HCT116 (cell line): ENCODE measurements at regions not wholly inside any gene's neighbourhood (a gene's known extent, or its start where the extent isn't known, plus 50 kb on each side); places are given as distances from the start of the nearest gene placed in this dataset.

Experiments used
- ATAC-seq: fragments of 200-7000 bp; cut with Tn5 transposase; 2 replicates; pipeline ENCODE4 v1.9.1; 2020; ENCODE audit warnings: mild to moderate bottlenecking, moderate library complexity
- BruUV-seq: library from RNA; stranded (reverse); fragments of 400-500 nt; replicated peaks from 2 replicates; lab custom pipeline; 2021; lab: Mats Ljungman, UMichigan
- CTCF ChIA-PET: fragments of 300-600 bp; sonication (Branson Sonifier 250); formaldehyde crosslinking; loops from one replicate; lab custom pipeline; 2021; ENCODE audit warnings: antibody characterized with exemption; lab: Charles Lee
- POLR2A ChIA-PET: fragments of 300-600, 350-600 bp; sonication (Branson Sonifier 250); formaldehyde crosslinking; loops from one replicate; lab custom pipeline; 2021; ENCODE audit warnings: antibody characterized with exemption; lab: Charles Lee
- RAD21 ChIA-PET, 2 experiments: fragments of 300-600 bp; sonication (Branson Sonifier 250); formaldehyde crosslinking; loops; one replicate each; lab custom pipeline; 2023; ENCODE audit warnings: low total read pairs in 2 of 2; ENCODE audit not compliant: uncharacterized antibody in 2 of 2, unreplicated experiment in 2 of 2, low non-redundant PET in 1 of 2; lab: Charles Lee
- DNase-seq: peaks from one replicate; pipeline ENCODE4 v3.0.0-alpha.2; 2010; ENCODE audit warnings: low read depth, low spot score
- H2AFZ ChIP-seq: fragments of 200-600 bp; shearing (Covaris generic), sonication (generic); 2 replicates; pipeline ENCODE4 v1.6.1; 2017; ENCODE audit warnings: low read depth, mixed run types, mixed read lengths, antibody characterized with exemption, low read length; ENCODE audit not compliant: poor library complexity, severe bottlenecking
- H3K27ac ChIP-seq: 2 replicates; pipeline ENCODE4 v1.5.1; 2012; ENCODE audit warnings: low read depth, low read length
- H3K27me3 ChIP-seq: fragments of 200-600 bp; sonication (generic); 2 replicates; pipeline ENCODE4 v1.6.1; 2016; ENCODE audit warnings: mixed run types, low read length, mixed read lengths; ENCODE audit not compliant: insufficient read depth
- H3K36me3 ChIP-seq, 2 experiments: fragments of 200-500 bp in 1 of 2; fragments of 200-600 bp in 1 of 2; sonication (Bioruptor generic) in 1 of 2; sonication (generic) in 1 of 2; 2 replicates each; pipeline versions ENCODE4 v1.5.1 to v1.6.1; 2014 to 2016; ENCODE audit warnings: low read length in 2 of 2, inconsistent platforms in 1 of 2, mixed read lengths in 1 of 2, mixed run types in 1 of 2; ENCODE audit not compliant: insufficient read depth in 2 of 2, control insufficient read depth in 1 of 2
- H3K4me1 ChIP-seq, 2 experiments: fragments of 200-600 bp in 1 of 2; sonication (generic) in 1 of 2; 2 replicates each; pipeline versions ENCODE4 v1.5.1 to v1.6.1; 2012 to 2017; ENCODE audit warnings: low read length in 2 of 2, inconsistent platforms in 1 of 2, mild to moderate bottlenecking in 1 of 2, mixed read lengths in 1 of 2, mixed run types in 1 of 2, moderate library complexity in 1 of 2; ENCODE audit not compliant: insufficient read depth in 2 of 2, control insufficient read depth in 1 of 2
- H3K4me2 ChIP-seq: fragments of 200-600 bp; sonication (generic); 2 replicates; pipeline ENCODE4 v1.6.1; 2017; ENCODE audit warnings: mixed run types, low read length, mixed read lengths
- H3K4me3 ChIP-seq, 2 experiments: fragments of 200-600 bp in 1 of 2; sonication (generic) in 1 of 2; replicated peaks in 1 of 2; 2 replicates each; pipeline ENCODE4 v1.5.1; 2011 to 2016; ENCODE audit warnings: low read length in 2 of 2, control low read depth in 1 of 2, low read depth in 1 of 2, mild to moderate bottlenecking in 1 of 2, mixed read lengths in 1 of 2, mixed run types in 1 of 2
- H3K79me2 ChIP-seq: fragments of 200-600 bp; sonication (generic); 2 replicates; pipeline ENCODE4 v1.6.1; 2017; ENCODE audit warnings: mild to moderate bottlenecking, mixed run types, low read length, moderate library complexity, mixed read lengths; ENCODE audit not compliant: insufficient read depth
- H3K9ac ChIP-seq: fragments of 200-600 bp; sonication (generic); 2 replicates; pipeline ENCODE4 v1.6.1; 2016; ENCODE audit warnings: low read length, mixed read lengths
- H3K9me2 ChIP-seq: fragments of 200-600 bp; sonication (generic), shearing (Covaris generic); 2 replicates; pipeline ENCODE4 v1.6.1; 2017; ENCODE audit warnings: mixed run types, mild to moderate bottlenecking, moderate library complexity; ENCODE audit not compliant: insufficient read depth
- H3K9me3 ChIP-seq, 2 experiments: fragments of 200-500 bp in 1 of 2; fragments of 200-600 bp in 1 of 2; sonication (Bioruptor generic) in 1 of 2; sonication (generic) in 1 of 2; 2 replicates each; pipeline ENCODE4 v1.6.1; 2014 to 2017; ENCODE audit warnings: low read length in 2 of 2, mixed read lengths in 2 of 2, inconsistent platforms in 1 of 2, low read depth in 1 of 2, mild to moderate bottlenecking in 1 of 2, mixed run types in 1 of 2, moderate library complexity in 1 of 2; ENCODE audit not compliant: control insufficient read depth in 1 of 2, insufficient read depth in 1 of 2
- H4K20me1 ChIP-seq: fragments of 200-600 bp; sonication (generic), shearing (Covaris generic); 2 replicates; pipeline ENCODE4 v1.6.1; 2017; ENCODE audit warnings: mixed run types, mild to moderate bottlenecking, moderate library complexity; ENCODE audit not compliant: insufficient read depth
- CEBPB ChIP-seq: IDR thresholded peaks from 2 replicates; pipeline ENCODE4 v1.6.1; 2012; ENCODE audit warnings: low read depth
- POLR2A ChIP-seq: IDR thresholded peaks from 2 replicates; pipeline ENCODE4 v1.7.0; 2011; ENCODE audit warnings: borderline replicate concordance; ENCODE audit not compliant: insufficient read depth, insufficient read length; ENCODE audit errors: extremely low read depth
- ZNF274 ChIP-seq: fragments of 200-500 bp; sonication (Bioruptor generic); IDR thresholded peaks from 2 replicates; pipeline ENCODE4 v1.6.1; 2014; ENCODE audit warnings: mild to moderate bottlenecking, low read depth, low read length, inconsistent platforms
- intact Hi-C: fragments of 100-400 bp; cut with micrococcal nuclease; formaldehyde crosslinking; loops from 2 replicates; pipeline ENCODE4 v1.10.0; 2022
- TF ChIP-seq, protein P1 (sequence below), 3 experiments: fragments of 200-600 bp in 1 of 3; sonication (generic) in 1 of 3; IDR thresholded peaks in 2 of 3; conservative IDR thresholded peaks in 1 of 3; 2 replicates each; pipeline ENCODE4 v1.5.1; 2012 to 2017; ENCODE audit warnings: low read depth in 2 of 3, low read length in 2 of 3, antibody characterized with exemption in 1 of 3, borderline replicate concordance in 1 of 3, control low read depth in 1 of 3, mild to moderate bottlenecking in 1 of 3, mixed read lengths in 1 of 3, mixed run types in 1 of 3, moderate library complexity in 1 of 3; ENCODE audit not compliant: insufficient read depth in 1 of 3
- TF ChIP-seq, protein P2 (sequence below): IDR thresholded peaks from 2 replicates; pipeline ENCODE4 v1.6.1; 2012

DNA sequence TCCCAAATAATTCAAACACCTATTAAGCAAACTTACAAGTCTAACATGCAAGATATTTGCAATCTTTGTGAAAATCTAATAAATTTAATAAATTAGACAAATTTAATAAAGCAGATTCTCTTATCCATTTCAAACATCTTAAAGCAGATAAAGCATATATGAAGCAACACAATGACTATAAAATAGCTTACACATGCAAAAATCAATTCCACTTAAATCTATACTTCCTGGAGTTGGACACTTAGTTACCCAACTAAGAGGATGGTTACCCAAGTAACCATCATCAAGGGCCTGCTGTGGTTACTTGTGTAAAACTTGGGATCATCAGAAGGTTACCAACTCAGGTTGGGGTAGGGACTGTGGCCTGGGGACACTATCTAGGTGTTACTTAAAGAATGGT is 206.8 kb downstream of the CD47 start:
- RAD21 ChIA-PET: no interaction called here
- no peak for DNase-seq
- Histone ChIP-seq H2AFZ (no peak overlapping the region), H3K4me2 (no peak overlapping the region), H4K20me1 (no peaks in the 10 kb centered on the region), H3K9me2 (no peaks in the 10 kb centered on the region), H3K79me2 (no peaks in the 10 kb centered on the region), H3K27me3 (no peaks in the 10 kb centered on the region), H3K27ac (no peak overlapping the region), H3K36me3 (no peaks in the 10 kb centered on the region), H3K9ac (no peak overlapping the region), H3K4me1 (no peaks in the 10 kb centered on the region), H3K4me3 (no peak overlapping the region), H3K9me3 (no peaks in the 10 kb centered on the region)
- no TSS peak for BruUV-seq
- CTCF ChIA-PET: interaction anchor here (1.0 kb wide), 1 partner anchor 662 kb away, joined by 3 read pairs; no protein-coding TSS in a partner anchor
- POLR2A ChIA-PET: no interaction called here
- intact Hi-C loops: no loop called here
- TF ChIP-seq, protein P1, sequence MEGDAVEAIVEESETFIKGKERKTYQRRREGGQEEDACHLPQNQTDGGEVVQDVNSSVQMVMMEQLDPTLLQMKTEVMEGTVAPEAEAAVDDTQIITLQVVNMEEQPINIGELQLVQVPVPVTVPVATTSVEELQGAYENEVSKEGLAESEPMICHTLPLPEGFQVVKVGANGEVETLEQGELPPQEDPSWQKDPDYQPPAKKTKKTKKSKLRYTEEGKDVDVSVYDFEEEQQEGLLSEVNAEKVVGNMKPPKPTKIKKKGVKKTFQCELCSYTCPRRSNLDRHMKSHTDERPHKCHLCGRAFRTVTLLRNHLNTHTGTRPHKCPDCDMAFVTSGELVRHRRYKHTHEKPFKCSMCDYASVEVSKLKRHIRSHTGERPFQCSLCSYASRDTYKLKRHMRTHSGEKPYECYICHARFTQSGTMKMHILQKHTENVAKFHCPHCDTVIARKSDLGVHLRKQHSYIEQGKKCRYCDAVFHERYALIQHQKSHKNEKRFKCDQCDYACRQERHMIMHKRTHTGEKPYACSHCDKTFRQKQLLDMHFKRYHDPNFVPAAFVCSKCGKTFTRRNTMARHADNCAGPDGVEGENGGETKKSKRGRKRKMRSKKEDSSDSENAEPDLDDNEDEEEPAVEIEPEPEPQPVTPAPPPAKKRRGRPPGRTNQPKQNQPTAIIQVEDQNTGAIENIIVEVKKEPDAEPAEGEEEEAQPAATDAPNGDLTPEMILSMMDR (IDR thresholded peaks at IDR 0.05 in 2 of 3, conservative IDR thresholded peaks at IDR 0.05 in 1 of 3; ENCODE audit: borderline replicate concordance in 1 of 3, insufficient read depth in 1 of 3, low read depth in 2 of 3, low read length in 2 of 3): no peak
- TF ChIP-seq, protein P2, sequence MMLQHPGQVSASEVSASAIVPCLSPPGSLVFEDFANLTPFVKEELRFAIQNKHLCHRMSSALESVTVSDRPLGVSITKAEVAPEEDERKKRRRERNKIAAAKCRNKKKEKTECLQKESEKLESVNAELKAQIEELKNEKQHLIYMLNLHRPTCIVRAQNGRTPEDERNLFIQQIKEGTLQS: no peak
- no peak for TF ChIP-seq POLR2A
- no peak for TF ChIP-seq ZNF274
- no peak for ATAC-seq

DNA sequence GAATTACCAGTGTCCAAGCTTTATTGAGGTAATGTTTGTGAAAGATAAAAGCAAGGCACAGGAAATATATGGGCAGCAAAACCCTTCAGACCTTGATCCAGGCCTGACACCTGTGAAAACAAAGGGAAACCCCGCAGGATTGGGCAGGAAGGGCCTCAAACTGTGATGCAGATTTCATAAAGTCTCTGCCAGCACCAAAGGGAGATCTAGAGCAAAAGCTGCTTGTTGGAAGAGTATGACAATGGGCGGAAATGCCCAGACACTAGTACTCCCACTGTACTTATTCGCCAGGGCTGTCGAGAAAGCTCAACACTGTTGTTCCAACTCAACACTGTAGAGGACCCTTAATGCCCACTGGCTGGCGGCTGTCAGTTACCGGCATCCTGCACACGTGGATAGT is 207.9 kb downstream of the CD47 start:
- ChIA-PET CTCF (no interaction called here), POLR2A (no interaction called here), RAD21 (no interaction called here)
- no peaks in the 10 kb centered on the region for H4K20me1 ChIP-seq
- TF ChIP-seq CEBPB: no peak
- no peaks in the 10 kb centered on the region for H3K9me2 ChIP-seq
- H3K4me2 ChIP-seq: no peak overlapping the region
- H3K79me2 ChIP-seq: no peaks in the 10 kb centered on the region
- H3K4me3 ChIP-seq: no peak overlapping the region
- H3K9me3 ChIP-seq: no peaks in the 10 kb centered on the region
- no peak for DNase-seq
- no peaks in the 10 kb centered on the region for H3K4me1 ChIP-seq
- no peak for ATAC-seq
- H3K9ac ChIP-seq: no peak overlapping the region
- H2AFZ ChIP-seq: no peak overlapping the region
- H3K27ac ChIP-seq: no peak overlapping the region
- no TSS peak for BruUV-seq
- H3K36me3 ChIP-seq: no peaks in the 10 kb centered on the region
- intact Hi-C loops: no loop called here
- H3K27me3 ChIP-seq: no peaks in the 10 kb centered on the region
